GM21367 (cell line): ENCODE measurements at regions not wholly inside any gene's neighbourhood (a gene's known extent, or its start where the extent isn't known, plus 50 kb on each side); places are given as distances from the start of the nearest gene placed in this dataset.
"Not testable (repeated sequence)": the region's sequence is repeated elsewhere in the genome, so short reads cannot be mapped to it uniquely, and the experiment has no call there.

ENCODE experiments used
- ATAC-seq: cut with Tn5 transposase; IDR thresholded peaks from one replicate; pipeline ENCODE4 v1.9.1; 2021; ENCODE audit not compliant: unreplicated experiment

GRCh38 chr14:40758076-40758475 lies 848.6 kb upstream of the LRFN5 start:
- no peak for ATAC-seq

GRCh38 chr14:40757376-40757950 lies 849.2 kb upstream of the LRFN5 start:
- no peak for ATAC-seq

- ATAC-seq, result no peak
Measured at GRCh38 chr14:40733206-40733605, 873.5 kb upstream of the LRFN5 start.

GRCh38 chr14:40727107-40727506 lies 879.6 kb upstream of the LRFN5 start:
- ATAC-seq, result no peak

GRCh38 chr14:40713387-40713786 lies 893.3 kb upstream of the LRFN5 start:
- no peak for ATAC-seq

- no peak for ATAC-seq
Measured at GRCh38 chr14:40697231-40697630, 909.4 kb upstream of the LRFN5 start.

GRCh38 chr14:40694023-40694422 lies 912.7 kb upstream of the LRFN5 start:
- ATAC-seq, result no peak

- ATAC-seq, result no peak
Measured at GRCh38 chr14:40691066-40691465, 915.6 kb upstream of the LRFN5 start.

- no peak for ATAC-seq
Measured at GRCh38 chr14:40685764-40686163, 920.9 kb upstream of the LRFN5 start.

GRCh38 chr14:40684328-40684727 lies 922.3 kb upstream of the LRFN5 start:
- ATAC-seq, result no peak

- no peak for ATAC-seq
Measured at GRCh38 chr14:40682131-40682913, 924.4 kb upstream of the LRFN5 start.

- no peak for ATAC-seq
Measured at GRCh38 chr14:40679256-40679655, 927.4 kb upstream of the LRFN5 start.

- ATAC-seq, result not testable (repeated sequence)
Measured at GRCh38 chr14:40677206-40677605, 929.5 kb upstream of the LRFN5 start.

- no peak for ATAC-seq
Measured at GRCh38 chr14:40674502-40674901, 932.2 kb upstream of the LRFN5 start.

- ATAC-seq, result no peak
Measured at GRCh38 chr14:40656311-40656710, 950.4 kb upstream of the LRFN5 start.

GRCh38 chr14:40652089-40652691 lies 954.5 kb upstream of the LRFN5 start:
- no peak for ATAC-seq

- no peak for ATAC-seq
Measured at GRCh38 chr14:40630471-40630870, 976.2 kb upstream of the LRFN5 start.

- not testable (repeated sequence) for ATAC-seq
Measured at GRCh38 chr14:40629551-40630137, 977.0 kb upstream of the LRFN5 start.

- no peak for ATAC-seq
Measured at GRCh38 chr14:40629144-40629543, 977.5 kb upstream of the LRFN5 start.

GRCh38 chr14:40623643-40624042 lies 983.0 kb upstream of the LRFN5 start:
- ATAC-seq, result no peak

- no peak for ATAC-seq
Measured at GRCh38 chr14:40618225-40618898, 988.3 kb upstream of the LRFN5 start.
